C1 segment of cervical spinal cord (tissue), 14 donors: ENCODE measurements at regions not wholly inside any gene's neighbourhood (a gene's known extent, or its start where the extent isn't known, plus 50 kb on each side); places are given as distances from the start of the nearest gene placed in this dataset.
"Not testable (repeated sequence)": the region's sequence is repeated elsewhere in the genome, so short reads cannot be mapped to it uniquely, and the experiment has no call there.

Source experiments
- DNase-seq, 14 donors: peaks; one replicate each; lab custom pipeline; 2025; lab: John Stamatoyannopoulos, UW

GRCh38 chr3:101950510-101950909 lies 101.2 kb downstream of the NFKBIZ start:
- no peak for DNase-seq

DNA sequence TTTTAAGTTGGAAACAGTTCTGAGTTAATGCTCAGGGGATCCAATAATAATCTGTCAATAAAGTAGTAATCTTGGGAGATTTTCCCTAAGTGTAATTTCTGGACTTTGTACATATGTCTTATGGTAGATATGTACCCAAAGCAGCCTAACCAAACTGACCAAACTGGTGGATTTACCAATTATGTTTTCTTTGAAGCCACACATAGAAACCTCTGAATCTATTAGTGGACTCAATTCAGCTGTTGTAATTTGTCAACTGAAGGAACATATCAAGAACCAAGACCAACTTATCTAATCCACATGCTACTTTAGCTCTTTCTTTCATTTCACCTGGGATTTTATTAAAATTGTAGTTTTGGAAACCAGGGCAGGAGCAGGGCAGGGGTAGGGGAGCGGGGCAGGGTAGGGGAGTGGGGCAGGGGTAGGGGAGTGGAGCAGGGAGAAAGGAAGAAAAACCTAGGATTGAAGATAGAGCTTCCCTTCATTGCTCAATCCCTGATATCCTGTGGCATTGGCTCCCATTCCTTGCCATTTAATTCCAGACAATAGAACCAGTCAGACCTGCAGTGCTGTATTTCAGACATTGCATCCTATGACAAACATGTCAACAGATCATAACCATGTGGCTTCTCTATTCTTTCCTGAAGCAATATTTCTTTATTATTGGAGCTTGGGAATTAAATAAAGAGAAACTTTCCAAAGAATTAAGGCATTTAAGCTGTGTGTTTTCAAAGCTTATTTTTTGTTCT lies 101.8 kb downstream of the NFKBIZ start:
- DNase-seq: no peak

DNA sequence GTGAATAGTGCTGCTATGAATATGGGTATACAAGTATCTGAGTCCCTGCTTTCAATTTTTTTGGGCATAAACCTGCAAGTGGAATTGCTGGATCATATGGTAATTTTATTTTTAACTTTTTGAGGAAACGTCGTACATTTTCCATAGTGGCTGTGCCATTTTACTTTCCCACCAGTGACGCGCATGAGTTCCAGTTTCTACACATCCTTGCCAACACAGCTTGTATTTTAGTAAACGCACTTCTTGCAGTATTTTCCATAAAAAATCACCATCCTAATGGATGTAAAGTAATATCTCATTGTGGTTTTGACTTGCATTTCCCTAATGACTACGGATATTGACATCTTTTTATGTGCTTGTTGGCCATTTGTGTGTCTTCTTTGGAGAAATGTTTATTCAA lies 105.0 kb downstream of the NFKBIZ start:
- DNase-seq: no peak

GRCh38 chr3:101954936-101955335 lies 105.6 kb downstream of the NFKBIZ start:
- DNase-seq: no peak

DNA sequence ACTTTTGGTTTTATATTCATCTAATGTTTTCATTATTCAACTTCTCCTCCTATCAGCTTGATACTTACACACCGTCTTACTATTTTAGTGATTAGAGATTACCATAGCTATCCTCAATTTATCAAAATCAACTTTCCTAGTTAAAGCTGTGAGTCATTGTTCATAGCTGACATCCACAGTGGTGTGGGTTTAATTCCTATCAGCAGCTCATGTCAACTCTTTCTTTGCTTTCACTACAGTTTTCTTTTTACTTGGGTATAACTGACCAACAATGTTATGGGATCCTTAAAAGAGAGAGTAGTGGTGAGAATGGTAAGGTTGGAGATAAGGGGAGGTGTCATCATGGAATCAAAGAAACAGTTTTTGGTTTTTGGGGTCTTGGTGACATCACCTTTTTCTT lies 112.7 kb downstream of the NFKBIZ start:
- DNase-seq: no peak

GRCh38 chr3:101963902-101964362 lies 114.6 kb downstream of the NFKBIZ start:
- no peak for DNase-seq

DNA sequence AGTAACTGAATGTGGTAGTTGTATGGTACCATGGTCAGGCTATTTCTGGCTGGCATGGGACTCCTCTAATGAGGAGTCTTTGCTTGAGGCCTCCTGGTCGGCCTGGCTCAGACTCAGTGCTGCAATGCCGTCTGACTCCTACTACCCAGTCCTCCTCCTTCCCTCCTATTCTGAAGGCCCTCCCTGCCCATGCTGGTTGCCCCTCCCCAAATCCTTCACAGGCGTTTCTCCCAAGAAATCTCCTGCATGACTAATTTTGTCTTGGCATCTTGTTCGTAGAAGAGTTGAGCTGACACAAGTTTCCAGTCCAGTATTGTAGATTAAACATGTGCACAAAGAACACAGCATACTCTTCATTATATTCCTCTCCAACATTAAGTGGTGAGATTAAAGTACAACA lies 115.5 kb downstream of the NFKBIZ start:
- no peak for DNase-seq

GRCh38 chr3:101966226-101966625 lies 116.9 kb downstream of the NFKBIZ start:
- DNase-seq: no peak

GRCh38 chr3:101970212-101970611 lies 120.9 kb downstream of the NFKBIZ start:
- DNase-seq: no peak

- DNase-seq: no peak
These were observed 121.6 kb downstream of the NFKBIZ start for GRCh38 chr3:101970905-101971304.

- DNase-seq: no peak
These were observed 123.3 kb downstream of the NFKBIZ start for GRCh38 chr3:101972430-101973162.

DNA sequence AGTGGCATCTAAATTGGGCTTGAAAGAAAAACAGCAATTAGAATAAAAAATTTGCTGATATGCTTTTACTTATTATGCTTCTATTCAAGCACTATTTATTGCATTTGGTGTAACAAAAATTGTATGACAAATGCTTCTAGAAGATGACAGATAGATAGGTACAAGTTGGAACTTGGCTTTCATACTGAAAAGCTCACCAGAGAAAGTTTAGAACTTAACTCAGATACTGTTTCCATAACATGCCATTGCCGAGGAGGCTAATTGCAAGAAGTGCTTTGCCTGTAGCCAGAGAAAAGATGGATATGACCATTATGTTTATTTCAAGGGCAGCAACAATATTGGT lies 123.8 kb downstream of the NFKBIZ start:
- no peak for DNase-seq

GRCh38 chr3:101975415-101975814 lies 126.1 kb downstream of the NFKBIZ start:
- not testable (repeated sequence) for DNase-seq

DNA sequence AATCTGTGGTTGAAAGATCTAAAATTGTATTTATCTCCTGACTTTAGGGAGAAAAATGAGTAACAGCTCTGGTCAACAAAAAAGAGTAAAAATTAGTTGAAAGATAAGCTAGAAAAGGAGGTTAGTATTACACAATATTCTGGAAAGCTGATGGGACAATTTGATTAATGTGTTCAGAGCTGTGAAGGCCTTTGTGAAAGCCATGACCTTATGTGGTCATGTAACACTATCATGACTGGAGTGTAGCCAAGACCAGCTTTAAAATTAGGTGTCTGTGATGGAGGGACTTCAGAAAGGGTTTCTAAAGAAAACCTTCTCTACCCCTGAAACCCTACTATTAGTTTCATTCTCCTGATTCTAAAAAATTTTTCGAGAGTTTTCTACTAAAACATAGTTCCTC lies 127.2 kb downstream of the NFKBIZ start:
- no peak for DNase-seq

DNA sequence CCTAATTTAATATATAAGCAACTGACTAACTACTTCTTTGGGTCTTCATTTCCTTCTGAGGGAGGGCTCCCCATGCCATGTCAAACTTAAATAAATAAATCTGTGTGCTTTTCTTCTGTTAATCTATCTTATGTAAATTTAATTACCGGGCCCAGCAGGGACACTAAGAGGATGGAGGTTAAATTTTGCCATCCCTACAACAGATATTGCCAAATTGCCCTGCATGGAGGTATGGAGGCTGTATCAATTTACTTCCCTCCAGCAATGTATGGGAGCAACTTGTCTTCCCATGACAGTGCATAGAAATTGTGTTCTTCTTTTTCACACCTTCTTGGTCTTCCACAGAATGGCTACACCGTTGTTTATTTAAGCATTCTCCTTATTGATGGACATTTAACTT lies 129.0 kb downstream of the NFKBIZ start:
- DNase-seq: no peak

DNA sequence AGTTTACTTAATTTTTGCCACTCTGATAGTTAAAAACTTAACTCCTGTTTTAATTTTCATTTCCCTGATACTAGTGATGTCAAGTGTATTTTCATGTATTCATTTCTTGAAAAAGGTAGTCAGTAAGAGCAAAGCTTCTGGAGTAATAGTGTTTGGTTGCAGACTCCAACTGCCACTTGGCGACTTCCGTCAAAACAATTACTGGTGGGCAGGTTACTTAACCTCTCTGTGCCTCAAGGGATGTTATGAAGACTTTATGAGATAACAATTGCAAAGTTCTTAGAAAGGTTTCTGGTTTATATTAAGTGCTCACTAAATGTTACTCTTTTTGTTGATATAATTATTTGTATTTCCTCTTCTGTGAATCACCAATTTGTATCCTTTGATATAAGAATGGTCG lies 129.7 kb downstream of the NFKBIZ start:
- no peak for DNase-seq

- no peak for DNase-seq
These were observed 135.0 kb downstream of the NFKBIZ start for GRCh38 chr3:101984356-101984755.

GRCh38 chr3:101988596-101988995 lies 139.3 kb downstream of the NFKBIZ start:
- DNase-seq: no peak

GRCh38 chr3:101989578-101990200 lies 140.4 kb downstream of the NFKBIZ start:
- DNase-seq: no peak

DNA sequence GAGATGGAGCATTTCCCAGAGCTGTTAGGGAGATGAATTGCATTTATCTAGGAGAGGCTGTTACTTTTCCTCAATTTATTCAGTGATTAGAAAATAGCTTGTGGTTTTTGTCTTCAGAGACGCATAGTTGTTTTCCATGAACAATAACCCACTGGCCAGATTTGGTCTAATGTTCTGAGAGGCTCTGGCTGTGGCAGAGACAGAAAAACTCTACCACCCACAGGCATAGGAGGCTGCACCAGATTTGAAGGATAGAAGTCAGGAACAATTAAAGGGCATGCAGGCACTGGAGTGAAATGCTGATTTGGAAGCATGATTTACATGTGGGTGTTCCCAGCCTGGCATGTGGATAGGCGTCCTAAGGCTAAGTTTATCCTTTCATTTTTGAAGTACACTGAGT lies 143.5 kb downstream of the NFKBIZ start:
- DNase-seq: no peak

DNA sequence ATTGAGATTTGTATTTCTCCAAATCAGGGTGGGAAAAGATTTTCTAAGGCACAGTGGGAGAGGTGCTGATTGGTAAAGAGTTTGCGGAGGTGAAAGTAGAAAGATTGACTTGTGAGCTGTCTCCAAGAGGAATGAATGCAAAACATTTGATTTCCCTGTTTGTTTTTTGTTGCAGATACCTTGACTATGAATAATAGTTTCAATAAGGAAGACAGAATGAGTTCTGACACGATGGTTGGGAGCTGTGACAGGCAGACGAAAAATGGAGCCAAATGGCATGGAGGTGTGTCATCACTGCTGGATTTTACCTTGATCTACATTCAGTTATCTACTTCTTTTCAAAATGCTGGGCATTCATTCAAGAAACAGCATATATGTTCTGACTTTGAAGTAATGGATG lies 145.1 kb downstream of the NFKBIZ start:
- DNase-seq: no peak

DNA sequence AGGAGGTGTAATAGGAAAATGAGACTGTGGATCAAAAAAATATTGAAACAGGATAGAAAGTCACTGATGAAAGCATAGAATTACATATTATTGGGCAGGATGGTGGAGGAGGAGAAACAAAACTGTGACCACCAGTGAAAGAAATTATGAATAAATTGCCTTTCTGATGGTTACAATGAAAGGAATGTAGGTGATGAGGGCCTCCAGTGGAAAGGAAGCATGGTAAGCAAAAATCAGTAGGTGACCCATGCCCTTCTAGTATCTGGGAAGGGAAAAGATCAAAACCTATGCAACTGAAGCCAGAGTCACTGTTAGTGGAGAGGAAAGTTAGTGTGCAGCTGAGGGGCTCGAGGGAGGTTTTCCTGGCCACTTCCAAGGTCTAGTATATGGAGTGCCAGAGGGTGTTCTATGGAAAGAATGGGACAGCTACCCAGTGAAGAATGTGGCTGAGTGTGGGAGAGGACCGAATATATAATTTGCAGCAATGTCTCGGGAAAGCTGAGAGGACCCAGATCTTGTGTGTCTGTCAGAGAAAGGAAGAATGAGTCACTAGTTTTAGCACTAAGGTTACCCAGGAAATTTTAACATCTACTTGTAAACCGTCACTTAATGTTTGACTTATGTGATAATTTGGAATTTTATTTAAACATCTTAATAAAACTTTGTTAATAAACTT lies 146.2 kb downstream of the NFKBIZ start:
- no peak for DNase-seq
